Mesenteric fat pad (tissue), 1 donor: ENCODE measurements at regions not wholly inside any gene's neighbourhood (a gene's known extent, or its start where the extent isn't known, plus 50 kb on each side); places are given as distances from the start of the nearest gene placed in this dataset.

Experiments
- DNase-seq: peaks from one replicate; pipeline ENCODE4 v3.0.0-alpha.2; 2020; ENCODE audit warnings: low spot score
- donor health status: DM: yes; HTN: yes; CAD: no.

GRCh38 chr16:63749276-63749675 is 1372.6 kb downstream of the CDH11 start:
- no peak for DNase-seq

GRCh38 chr16:63745456-63745855 is 1376.4 kb downstream of the CDH11 start:
- no peak for DNase-seq

- no peak for DNase-seq
Measured at GRCh38 chr16:63744077-63744874, 1377.6 kb downstream of the CDH11 start.

- no peak for DNase-seq
Measured at GRCh38 chr16:63742150-63742549, 1379.7 kb downstream of the CDH11 start.

GRCh38 chr16:63737633-63738032 is 1384.2 kb downstream of the CDH11 start:
- DNase-seq: no peak

GRCh38 chr16:63735456-63735855 is 1386.4 kb downstream of the CDH11 start:
- DNase-seq: no peak

- no peak for DNase-seq
Measured at GRCh38 chr16:63720848-63721247, 1401.0 kb downstream of the CDH11 start.

GRCh38 chr16:63719926-63720325 is 1401.9 kb downstream of the CDH11 start:
- no peak for DNase-seq

GRCh38 chr16:63717806-63718205 is 1404.1 kb downstream of the CDH11 start:
- no peak for DNase-seq

GRCh38 chr16:63714876-63715275 is 1407.0 kb downstream of the CDH11 start:
- DNase-seq: no peak

- DNase-seq: no peak
Measured at GRCh38 chr16:63712725-63713124, 1409.1 kb downstream of the CDH11 start.

- no peak for DNase-seq
Measured at GRCh38 chr16:63703612-63704011, 1418.3 kb downstream of the CDH11 start.

- no peak for DNase-seq
Measured at GRCh38 chr16:63702981-63703590, 1418.8 kb downstream of the CDH11 start.

- no peak for DNase-seq
Measured at GRCh38 chr16:63697736-63698135, 1424.1 kb downstream of the CDH11 start.

- DNase-seq: no peak
Measured at GRCh38 chr16:63695347-63695746, 1426.5 kb downstream of the CDH11 start.

- DNase-seq: no peak
Measured at GRCh38 chr16:63690961-63691360, 1430.9 kb downstream of the CDH11 start.

GRCh38 chr16:63690267-63690666 is 1431.6 kb downstream of the CDH11 start:
- DNase-seq: no peak

GRCh38 chr16:63689068-63689467 is 1432.8 kb downstream of the CDH11 start:
- DNase-seq: no peak

GRCh38 chr16:63684149-63685101 is 1437.4 kb downstream of the CDH11 start:
- no peak for DNase-seq

- DNase-seq: no peak
Measured at GRCh38 chr16:63682844-63683243, 1439.0 kb downstream of the CDH11 start.

GRCh38 chr16:63672493-63672892 is 1449.4 kb downstream of the CDH11 start:
- no peak for DNase-seq

- DNase-seq: no peak
Measured at GRCh38 chr16:63663155-63663554, 1458.7 kb downstream of the CDH11 start.
